ENCODE measurements at regions not wholly inside any gene's neighbourhood (a gene's known extent, or its start where the extent isn't known, plus 50 kb on each side); places are given as distances from the start of the nearest gene placed in this dataset.

GRCh38 chr7:81887098-81888090 is 117.5 kb upstream of the HGF start (continued):
- TF ChIP-seq, protein P1, sequence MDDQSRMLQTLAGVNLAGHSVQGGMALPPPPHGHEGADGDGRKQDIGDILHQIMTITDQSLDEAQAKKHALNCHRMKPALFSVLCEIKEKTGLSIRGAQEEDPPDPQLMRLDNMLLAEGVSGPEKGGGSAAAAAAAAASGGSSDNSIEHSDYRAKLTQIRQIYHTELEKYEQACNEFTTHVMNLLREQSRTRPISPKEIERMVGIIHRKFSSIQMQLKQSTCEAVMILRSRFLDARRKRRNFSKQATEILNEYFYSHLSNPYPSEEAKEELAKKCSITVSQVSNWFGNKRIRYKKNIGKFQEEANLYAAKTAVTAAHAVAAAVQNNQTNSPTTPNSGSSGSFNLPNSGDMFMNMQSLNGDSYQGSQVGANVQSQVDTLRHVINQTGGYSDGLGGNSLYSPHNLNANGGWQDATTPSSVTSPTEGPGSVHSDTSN (IDR thresholded peaks at IDR 0.05; ENCODE audit: insufficient replicate concordance, low read depth, low read length) = no peak
- TF ChIP-seq JUND (IDR thresholded peaks at IDR 0.05; ENCODE audit: low read depth, low read length) (no peak), EGR1 (IDR thresholded peaks at IDR 0.05; ENCODE audit: borderline replicate concordance in 1 of 2, low read depth in 2 of 2, low read length in 2 of 2) (no peak), MTA2 (IDR thresholded peaks at IDR 0.05; ENCODE audit: low read depth) (no peak), IKZF2 (IDR thresholded peaks at IDR 0.05) (peak in 1 of 2 experiments; percentile 9; a peak in 2 of 4 replicates), KDM1A (IDR thresholded peaks at IDR 0.05; ENCODE audit: borderline replicate concordance) (no peak), IKZF1 (conservative IDR thresholded peaks at IDR 0.05) (no peak), DPF2 (IDR thresholded peaks at IDR 0.05) (no peak), RB1 (IDR thresholded peaks at IDR 0.05; ENCODE audit: borderline replicate concordance) (no peak), CEBPB (IDR thresholded peaks at IDR 0.05; ENCODE audit: borderline replicate concordance in 1 of 2, low read depth in 2 of 2, low read length in 2 of 2) (no peak), PRDM15 (CRISPR knock-in tag; IDR thresholded peaks at IDR 0.05) (no peak), BMI1 (IDR thresholded peaks at IDR 0.05; ENCODE audit: borderline replicate concordance) (no peak), SIN3A (IDR thresholded peaks at IDR 0.05; ENCODE audit: low read depth, low read length) (no peak), ETV6 (conservative IDR thresholded peaks at IDR 0.05 in 1 of 2, IDR thresholded peaks at IDR 0.05 in 1 of 2; ENCODE audit: borderline replicate concordance in 1 of 2, low read depth in 1 of 2) (no peak), NR2C1 (IDR thresholded peaks at IDR 0.05) (no peak), NFIC (IDR thresholded peaks at IDR 0.05; ENCODE audit: low read depth, low read length) (peak; percentile 89)
- TF ChIP-seq, protein P2, sequence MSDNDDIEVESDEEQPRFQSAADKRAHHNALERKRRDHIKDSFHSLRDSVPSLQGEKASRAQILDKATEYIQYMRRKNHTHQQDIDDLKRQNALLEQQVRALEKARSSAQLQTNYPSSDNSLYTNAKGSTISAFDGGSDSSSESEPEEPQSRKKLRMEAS (IDR thresholded peaks at IDR 0.05; ENCODE audit: low read depth, low read length) = no peak
- TF ChIP-seq, protein P3, sequence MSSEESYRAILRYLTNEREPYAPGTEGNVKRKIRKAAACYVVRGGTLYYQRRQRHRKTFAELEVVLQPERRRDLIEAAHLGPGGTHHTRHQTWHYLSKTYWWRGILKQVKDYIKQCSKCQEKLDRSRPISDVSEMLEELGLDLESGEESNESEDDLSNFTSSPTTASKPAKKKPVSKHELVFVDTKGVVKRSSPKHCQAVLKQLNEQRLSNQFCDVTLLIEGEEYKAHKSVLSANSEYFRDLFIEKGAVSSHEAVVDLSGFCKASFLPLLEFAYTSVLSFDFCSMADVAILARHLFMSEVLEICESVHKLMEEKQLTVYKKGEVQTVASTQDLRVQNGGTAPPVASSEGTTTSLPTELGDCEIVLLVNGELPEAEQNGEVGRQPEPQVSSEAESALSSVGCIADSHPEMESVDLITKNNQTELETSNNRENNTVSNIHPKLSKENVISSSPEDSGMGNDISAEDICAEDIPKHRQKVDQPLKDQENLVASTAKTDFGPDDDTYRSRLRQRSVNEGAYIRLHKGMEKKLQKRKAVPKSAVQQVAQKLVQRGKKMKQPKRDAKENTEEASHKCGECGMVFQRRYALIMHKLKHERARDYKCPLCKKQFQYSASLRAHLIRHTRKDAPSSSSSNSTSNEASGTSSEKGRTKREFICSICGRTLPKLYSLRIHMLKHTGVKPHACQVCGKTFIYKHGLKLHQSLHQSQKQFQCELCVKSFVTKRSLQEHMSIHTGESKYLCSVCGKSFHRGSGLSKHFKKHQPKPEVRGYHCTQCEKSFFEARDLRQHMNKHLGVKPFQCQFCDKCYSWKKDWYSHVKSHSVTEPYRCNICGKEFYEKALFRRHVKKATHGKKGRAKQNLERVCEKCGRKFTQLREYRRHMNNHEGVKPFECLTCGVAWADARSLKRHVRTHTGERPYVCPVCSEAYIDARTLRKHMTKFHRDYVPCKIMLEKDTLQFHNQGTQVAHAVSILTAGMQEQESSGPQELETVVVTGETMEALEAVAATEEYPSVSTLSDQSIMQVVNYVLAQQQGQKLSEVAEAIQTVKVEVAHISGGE (CRISPR knock-in tag; IDR thresholded peaks at IDR 0.05) = no peak
- TF ChIP-seq, protein P4, sequence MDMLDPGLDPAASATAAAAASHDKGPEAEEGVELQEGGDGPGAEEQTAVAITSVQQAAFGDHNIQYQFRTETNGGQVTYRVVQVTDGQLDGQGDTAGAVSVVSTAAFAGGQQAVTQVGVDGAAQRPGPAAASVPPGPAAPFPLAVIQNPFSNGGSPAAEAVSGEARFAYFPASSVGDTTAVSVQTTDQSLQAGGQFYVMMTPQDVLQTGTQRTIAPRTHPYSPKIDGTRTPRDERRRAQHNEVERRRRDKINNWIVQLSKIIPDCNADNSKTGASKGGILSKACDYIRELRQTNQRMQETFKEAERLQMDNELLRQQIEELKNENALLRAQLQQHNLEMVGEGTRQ (IDR thresholded peaks at IDR 0.05; ENCODE audit: borderline replicate concordance, low read depth, low read length) = no peak

Measured in GM12878 (cell line).